Chondrocyte (in vitro differentiated cells): ENCODE measurements at regions not wholly inside any gene's neighbourhood (a gene's known extent, or its start where the extent isn't known, plus 50 kb on each side); places are given as distances from the start of the nearest gene placed in this dataset.

Experiments used
- DNase-seq: peaks from one replicate; pipeline ENCODE4 v3.0.0; 2021; ENCODE audit warnings: mixed read lengths, low spot score
- H3K27ac Mint-ChIP-seq: one replicate; pipeline ENCODE4 v1.8.0; 2021; ENCODE audit warnings: mild to moderate bottlenecking, moderate library complexity, mixed read lengths; ENCODE audit not compliant: unreplicated experiment
- H3K27me3 Mint-ChIP-seq: 2 replicates; pipeline ENCODE4 v1.8.0; 2021; ENCODE audit warnings: low read depth, mixed read lengths
- H3K36me3 Mint-ChIP-seq: 2 replicates; pipeline ENCODE4 v1.8.0; 2021; ENCODE audit warnings: low read depth, mixed read lengths
- H3K4me1 Mint-ChIP-seq: 2 replicates; pipeline ENCODE4 v1.8.0; 2021; ENCODE audit warnings: low read depth, mild to moderate bottlenecking, mixed read lengths
- H3K4me3 Mint-ChIP-seq: one replicate; pipeline ENCODE4 v1.8.0; 2021; ENCODE audit warnings: mild to moderate bottlenecking, moderate library complexity, mixed read lengths; ENCODE audit not compliant: unreplicated experiment
- H3K9me3 Mint-ChIP-seq: 2 replicates; pipeline ENCODE4 v1.8.0; 2021; ENCODE audit warnings: low read depth, mixed read lengths
- CTCF ChIP-seq: fragments of 200-600 bp; sonication (generic); IDR thresholded peaks from 2 replicates; pipeline ENCODE4 v1.5.0; 2021; ENCODE audit warnings: antibody characterized with exemption, mild to moderate bottlenecking, moderate library complexity

GRCh38 chr16:72443809-72444208 is 271.9 kb upstream of the PMFBP1 start:
- Mint-ChIP-seq H3K4me3 (no peak overlapping the region), H3K9me3 (peaks cover 40% of the 10 kb centered on the region), H3K27me3 (no peaks in the 10 kb centered on the region), H3K36me3 (peaks cover 4% of the 10 kb centered on the region), H3K4me1 (no peaks in the 10 kb centered on the region), H3K27ac (no peak overlapping the region)
- no peak for DNase-seq
- no peak for TF ChIP-seq CTCF

GRCh38 chr16:72442385-72443158 is 270.6 kb upstream of the PMFBP1 start:
- Mint-ChIP-seq H3K27ac (no peak overlapping the region), H3K9me3 (peaks cover 27% of the 10 kb centered on the region), H3K4me3 (no peak overlapping the region), H3K27me3 (no peaks in the 10 kb centered on the region), H3K36me3 (peaks cover 2% of the 10 kb centered on the region), H3K4me1 (no peaks in the 10 kb centered on the region)
- DNase-seq, result no peak
- TF ChIP-seq CTCF, result no peak

- H3K27me3 Mint-ChIP-seq, result no peaks in the 10 kb centered on the region
- no peak overlapping the region for H3K27ac Mint-ChIP-seq
- H3K4me3 Mint-ChIP-seq, result no peak overlapping the region
Observed at GRCh38 chr16:72437891-72438290, 265.9 kb upstream of the PMFBP1 start.

GRCh38 chr16:72434159-72434558 is 262.2 kb upstream of the PMFBP1 start:
- DNase-seq, result no peak
- no peak overlapping the region for H3K27ac Mint-ChIP-seq

More at GRCh38 chr16:72437891-72438290, 265.9 kb upstream of the PMFBP1 start:
- DNase-seq, result no peak
- Mint-ChIP-seq H3K36me3 (peaks cover 11% of the 10 kb centered on the region), H3K4me1 (no peaks in the 10 kb centered on the region), H3K9me3 (peaks cover 40% of the 10 kb centered on the region)
- TF ChIP-seq CTCF, result no peak

GRCh38 chr16:72430121-72430520 is 258.2 kb upstream of the PMFBP1 start:
- H3K4me3 Mint-ChIP-seq, result no peak overlapping the region
- no peak for TF ChIP-seq CTCF
- peaks cover 8% of the 10 kb centered on the region for H3K36me3 Mint-ChIP-seq
- peaks cover 20% of the 10 kb centered on the region for H3K9me3 Mint-ChIP-seq
- no peak overlapping the region for H3K27ac Mint-ChIP-seq
- no peaks in the 10 kb centered on the region for H3K4me1 Mint-ChIP-seq
- no peak for DNase-seq
- no peaks in the 10 kb centered on the region for H3K27me3 Mint-ChIP-seq

More at GRCh38 chr16:72434159-72434558, 262.2 kb upstream of the PMFBP1 start:
- Mint-ChIP-seq H3K27me3 (no peaks in the 10 kb centered on the region), H3K36me3 (peaks cover 8% of the 10 kb centered on the region), H3K4me1 (no peaks in the 10 kb centered on the region), H3K4me3 (no peak overlapping the region), H3K9me3 (peaks cover 29% of the 10 kb centered on the region)
- no peak for TF ChIP-seq CTCF
